ENCODE measurements at regions not wholly inside any gene's neighbourhood (a gene's known extent, or its start where the extent isn't known, plus 50 kb on each side); places are given as distances from the start of the nearest gene placed in this dataset.

GRCh38 chr2:8511868-8512612 lies 169.8 kb upstream of the ID2 start:
- H2BK15ac ChIP-seq (ENCODE audit: low read length) = no peak overlapping the region
- H3K4ac ChIP-seq (ENCODE audit: low read length) = no peak overlapping the region
- H4K91ac ChIP-seq (ENCODE audit: low read depth, low read length, poor library complexity) = no peak overlapping the region
- H2BK120ac ChIP-seq (ENCODE audit: low read depth, low read length) = no peak overlapping the region
- no peak overlapping the region for H3K18ac ChIP-seq (ENCODE audit: low read length)
- no peak overlapping the region for H2AFZ ChIP-seq (ENCODE audit: low read length)
- H2AK5ac ChIP-seq (ENCODE audit: low read depth, low read length) = no peak overlapping the region
- H2BK12ac ChIP-seq (ENCODE audit: low read length) = no peak overlapping the region
- peaks cover 14 to 23% of the 10 kb centered on the region in 2 donors for H3K9me3 ChIP-seq (replicated peaks in 1 of 2; ENCODE audit: control insufficient read depth in 2 of 2, insufficient read depth in 1 of 2, low read depth in 1 of 2, low read length in 2 of 2)
- WGBS, 2 donors (ENCODE audit: extremely low coverage in 2 of 2, insufficient read length in 2 of 2, insufficient replicate concordance in 1 of 2) = no CpG with 5 or more reads among the region's 1 CpG
- DNase-seq (ENCODE audit: low spot score) = no peak
- peaks cover 0 to 3% of the 10 kb centered on the region in 2 donors for H3K4me1 ChIP-seq (ENCODE audit: control insufficient read depth in 2 of 2, insufficient read depth in 1 of 2, low read depth in 1 of 2, low read length in 2 of 2)
- no peak overlapping the region for H3K27ac ChIP-seq (replicated peaks; ENCODE audit: low read length)
- H3K4me2 ChIP-seq (ENCODE audit: insufficient read depth, low read length, poor library complexity, severe bottlenecking) = no peak overlapping the region
- H3K4me3 ChIP-seq (ENCODE audit: low read length in 2 of 2) = no peak overlapping the region
- H3K9ac ChIP-seq (ENCODE audit: low read depth, low read length, poor library complexity) = no peak overlapping the region
- no peaks in the 10 kb centered on the region for H3K36me3 ChIP-seq (replicated peaks in 1 of 2; ENCODE audit: control insufficient read depth in 2 of 2, insufficient read depth in 2 of 2, low read length in 2 of 2)
- no peaks in the 10 kb centered on the region for H3K27me3 ChIP-seq (ENCODE audit: control insufficient read depth in 3 of 3, insufficient read depth in 3 of 3, low read depth in 1 of 3, low read length in 3 of 3)
- H2BK5ac ChIP-seq (ENCODE audit: low read length) = no peak overlapping the region
- no peaks in the 10 kb centered on the region for H3K79me1 ChIP-seq (ENCODE audit: low read depth, low read length)
- H3K14ac ChIP-seq (ENCODE audit: low read length) = no peak overlapping the region
- H3K23ac ChIP-seq (ENCODE audit: low read depth, low read length, poor library complexity) = no peak overlapping the region
- no peak overlapping the region for H4K8ac ChIP-seq (ENCODE audit: low read depth, low read length)

- Histone ChIP-seq H3K4me3 (ENCODE audit: low read length in 2 of 2) (no peak overlapping the region), H2BK120ac (ENCODE audit: low read depth, low read length) (no peak overlapping the region), H2BK15ac (ENCODE audit: low read length) (peak overlapping the region; percentile 33), H2BK12ac (ENCODE audit: low read length) (no peak overlapping the region), H3K14ac (ENCODE audit: low read length) (no peak overlapping the region), H2BK5ac (ENCODE audit: low read length) (no peak overlapping the region), H3K23ac (ENCODE audit: low read depth, low read length, poor library complexity) (no peak overlapping the region), H3K4ac (ENCODE audit: low read length) (no peak overlapping the region), H3K18ac (ENCODE audit: low read length) (peak overlapping the region; percentile 17), H3K79me1 (ENCODE audit: low read depth, low read length) (no peaks in the 10 kb centered on the region), H3K27me3 (ENCODE audit: control insufficient read depth in 3 of 3, insufficient read depth in 3 of 3, low read depth in 1 of 3, low read length in 3 of 3) (no peaks in the 10 kb centered on the region), H3K4me1 (ENCODE audit: control insufficient read depth in 2 of 2, insufficient read depth in 1 of 2, low read depth in 1 of 2, low read length in 2 of 2) (peaks cover 0 to 11% of the 10 kb centered on the region in 2 donors), H3K9me3 (replicated peaks in 1 of 2; ENCODE audit: control insufficient read depth in 2 of 2, insufficient read depth in 1 of 2, low read depth in 1 of 2, low read length in 2 of 2) (peaks cover 11 to 20% of the 10 kb centered on the region in 2 donors), H3K36me3 (replicated peaks in 1 of 2; ENCODE audit: control insufficient read depth in 2 of 2, insufficient read depth in 2 of 2, low read length in 2 of 2) (no peaks in the 10 kb centered on the region), H4K8ac (ENCODE audit: low read depth, low read length) (no peak overlapping the region), H4K91ac (ENCODE audit: low read depth, low read length, poor library complexity) (no peak overlapping the region), H2AK5ac (ENCODE audit: low read depth, low read length) (no peak overlapping the region), H2AFZ (ENCODE audit: low read length) (no peak overlapping the region), H3K9ac (ENCODE audit: low read depth, low read length, poor library complexity) (no peak overlapping the region), H3K27ac (replicated peaks; ENCODE audit: low read length) (no peak overlapping the region), H3K4me2 (ENCODE audit: insufficient read depth, low read length, poor library complexity, severe bottlenecking) (no peak overlapping the region)
- DNase-seq (ENCODE audit: low spot score) = no peak
- WGBS, 2 donors (ENCODE audit: extremely low coverage in 2 of 2, insufficient read length in 2 of 2, insufficient replicate concordance in 1 of 2) = no CpG with 5 or more reads among the region's 14 CpGs
Measured at GRCh38 chr2:8513601-8514273, 168.1 kb upstream of the ID2 start.

DNA sequence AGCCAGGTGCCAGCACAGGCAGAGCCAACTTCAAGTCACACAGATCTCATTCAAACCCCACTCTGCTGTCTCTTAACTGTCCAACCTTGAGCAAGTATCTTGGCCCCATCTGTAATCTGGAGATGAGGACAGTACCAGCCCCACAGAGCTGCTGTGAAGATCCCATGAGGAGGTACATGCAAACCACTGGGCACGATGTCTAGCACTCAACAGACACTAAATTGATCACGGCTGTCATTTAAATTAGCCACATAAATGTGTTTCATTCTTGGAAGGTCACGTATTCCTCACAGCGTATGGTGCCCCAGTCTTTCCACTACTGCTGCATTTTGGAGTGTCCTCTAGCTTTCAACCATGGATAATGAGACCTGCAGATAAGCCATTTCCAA lies 167.6 kb upstream of the ID2 start:
- Histone ChIP-seq H3K4me1 (ENCODE audit: control insufficient read depth in 2 of 2, insufficient read depth in 1 of 2, low read depth in 1 of 2, low read length in 2 of 2) (peaks cover 0 to 13% of the 10 kb centered on the region in 2 donors), H3K27me3 (ENCODE audit: control insufficient read depth in 3 of 3, insufficient read depth in 3 of 3, low read depth in 1 of 3, low read length in 3 of 3) (no peaks in the 10 kb centered on the region), H2AK5ac (ENCODE audit: low read depth, low read length) (no peak overlapping the region), H3K4me3 (ENCODE audit: low read length in 2 of 2) (no peak overlapping the region), H3K14ac (ENCODE audit: low read length) (no peak overlapping the region), H2BK5ac (ENCODE audit: low read length) (no peak overlapping the region), H3K79me1 (ENCODE audit: low read depth, low read length) (no peaks in the 10 kb centered on the region), H3K18ac (ENCODE audit: low read length) (no peak overlapping the region), H3K9ac (ENCODE audit: low read depth, low read length, poor library complexity) (no peak overlapping the region), H3K4ac (ENCODE audit: low read length) (no peak overlapping the region), H2BK120ac (ENCODE audit: low read depth, low read length) (no peak overlapping the region), H3K36me3 (replicated peaks in 1 of 2; ENCODE audit: control insufficient read depth in 2 of 2, insufficient read depth in 2 of 2, low read length in 2 of 2) (no peaks in the 10 kb centered on the region), H4K8ac (ENCODE audit: low read depth, low read length) (no peak overlapping the region), H2BK15ac (ENCODE audit: low read length) (peak overlapping the region; percentile 33), H2BK12ac (ENCODE audit: low read length) (no peak overlapping the region), H3K27ac (replicated peaks; ENCODE audit: low read length) (no peak overlapping the region), H3K23ac (ENCODE audit: low read depth, low read length, poor library complexity) (no peak overlapping the region), H3K4me2 (ENCODE audit: insufficient read depth, low read length, poor library complexity, severe bottlenecking) (no peak overlapping the region), H3K9me3 (replicated peaks in 1 of 2; ENCODE audit: control insufficient read depth in 2 of 2, insufficient read depth in 1 of 2, low read depth in 1 of 2, low read length in 2 of 2) (peaks cover 9 to 20% of the 10 kb centered on the region in 2 donors), H4K91ac (ENCODE audit: low read depth, low read length, poor library complexity) (no peak overlapping the region), H2AFZ (ENCODE audit: low read length) (no peak overlapping the region)
- no peak for DNase-seq (ENCODE audit: low spot score)
- WGBS, 2 donors (ENCODE audit: extremely low coverage in 2 of 2, insufficient read length in 2 of 2, insufficient replicate concordance in 1 of 2) = no CpG with 5 or more reads among the region's 4 CpGs

Data from neuronal stem cell (in vitro differentiated cells).